ENCODE measurements at regions not wholly inside any gene's neighbourhood (a gene's known extent, or its start where the extent isn't known, plus 50 kb on each side); places are given as distances from the start of the nearest gene placed in this dataset.
"Not testable (repeated sequence)": the region's sequence is repeated elsewhere in the genome, so short reads cannot be mapped to it uniquely, and the experiment has no call there.

DNA sequence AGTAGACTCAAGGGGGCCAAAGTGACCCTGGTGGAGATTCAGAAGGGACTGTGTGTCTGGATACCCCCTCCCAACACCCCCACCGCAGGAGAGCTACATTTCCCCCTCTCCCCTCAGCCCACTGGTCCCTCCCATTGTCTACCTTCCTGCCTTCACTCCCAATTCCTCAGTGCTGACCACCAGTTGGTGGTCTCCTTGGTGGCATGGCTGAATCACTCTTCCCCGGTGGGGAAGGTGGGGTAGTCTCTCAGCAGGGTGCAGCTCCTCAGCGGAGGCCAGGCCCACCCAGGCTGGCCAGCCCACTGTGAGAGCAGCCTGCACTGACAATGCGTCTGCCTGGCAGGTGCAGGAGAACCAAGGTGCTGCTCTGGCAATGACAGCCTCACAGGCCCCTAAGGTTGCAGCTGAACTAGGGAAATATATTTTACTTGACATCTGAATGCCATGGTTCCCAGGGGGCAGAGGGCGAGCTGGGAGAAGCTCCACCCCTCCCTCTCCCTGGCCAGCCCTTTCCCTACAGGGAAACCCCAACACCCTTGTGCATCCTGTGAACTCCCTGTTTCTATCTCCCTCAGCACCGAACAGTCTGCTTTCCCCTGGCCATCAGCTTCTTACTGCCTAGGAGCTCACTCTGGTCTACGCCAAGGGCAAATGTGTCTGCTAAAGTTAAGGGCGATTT lies 62.6 kb upstream of the PAX8 start:
- DNase-seq (ENCODE audit: low read depth) = no peak

DNA sequence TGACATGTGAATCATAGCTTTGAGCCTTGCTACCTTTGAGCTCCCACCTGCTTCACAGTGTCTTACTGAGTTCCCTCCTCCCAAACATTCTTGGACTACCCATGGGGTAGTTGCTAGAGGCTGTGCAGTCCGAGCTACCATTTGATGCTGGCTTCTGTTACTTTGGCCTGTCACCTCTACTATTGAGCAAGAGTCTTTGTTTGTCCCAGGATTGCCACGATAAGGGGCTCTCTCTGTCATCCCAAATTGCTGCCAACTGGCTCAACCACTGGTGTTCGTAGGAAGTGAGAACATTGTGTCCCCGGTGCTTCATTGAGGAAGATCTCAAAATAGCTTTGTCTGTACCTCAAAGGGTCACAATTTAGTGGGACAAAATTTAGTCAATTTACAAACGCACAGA lies 59.1 kb upstream of the PAX8 start:
- DNase-seq (ENCODE audit: low read depth) = no peak

GRCh38 chr2:113336040-113336439 lies 57.3 kb upstream of the PAX8 start:
- not testable (repeated sequence) for DNase-seq (ENCODE audit: low read depth)

- DNase-seq (ENCODE audit: low read depth) = no peak
These were observed 55.4 kb upstream of the PAX8 start for GRCh38 chr2:113334147-113334546.

DNA sequence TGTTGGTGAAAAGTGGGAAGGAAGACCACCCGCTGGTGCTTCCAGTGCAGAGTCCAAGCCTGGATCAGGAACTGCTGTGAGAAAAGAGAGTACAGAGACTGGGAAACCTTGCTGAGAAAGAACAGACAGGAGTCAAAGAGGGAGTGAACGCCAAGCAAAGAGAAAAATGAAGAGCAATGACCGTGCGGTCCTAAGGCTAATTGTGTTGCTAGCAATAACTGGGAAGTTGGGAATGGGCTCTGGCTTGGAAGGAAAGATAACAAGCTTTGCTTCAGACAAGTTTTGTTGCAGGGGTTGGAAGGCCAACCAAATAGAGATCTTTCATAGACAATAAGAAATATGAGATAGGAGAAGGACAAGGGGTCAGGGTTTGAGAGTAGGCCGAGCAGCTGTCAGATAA lies 55.0 kb upstream of the PAX8 start:
- DNase-seq (ENCODE audit: low read depth) = not testable (repeated sequence)

DNA sequence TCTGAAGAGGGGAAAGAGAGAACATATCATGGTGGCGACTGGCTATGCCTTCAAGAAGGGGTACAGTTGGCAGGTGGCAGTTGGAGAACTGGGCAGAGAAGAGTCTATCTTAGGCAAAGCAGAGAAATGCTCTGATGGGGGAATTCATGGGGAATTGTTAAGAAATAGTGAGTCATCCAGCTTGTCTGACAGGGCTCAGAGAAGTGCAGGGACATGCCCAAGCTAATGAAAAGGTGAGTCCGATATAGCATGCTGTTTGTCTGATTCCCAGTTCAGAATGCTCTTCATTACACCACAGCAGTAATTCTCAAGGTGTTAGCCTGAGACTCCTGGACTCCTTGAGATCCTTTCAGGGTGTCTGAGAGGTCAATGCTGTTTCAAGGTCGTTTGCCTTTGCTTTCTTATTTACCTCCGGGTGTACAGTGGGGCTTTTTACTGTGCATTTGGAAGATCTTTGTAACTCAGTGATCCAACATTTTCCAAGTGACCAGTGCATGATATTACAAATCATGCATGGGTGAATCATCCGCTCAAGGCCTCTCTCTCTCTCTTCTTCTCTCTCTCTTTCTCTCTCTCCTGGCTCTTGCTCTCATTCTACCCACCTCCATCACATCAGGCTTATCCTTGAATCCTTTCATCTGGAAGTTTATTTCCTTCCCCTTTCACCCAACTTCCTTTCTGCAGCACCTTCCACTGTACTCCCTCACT lies 51.5 kb upstream of the PAX8 start:
- not testable (repeated sequence) for DNase-seq (ENCODE audit: low read depth)

DNA sequence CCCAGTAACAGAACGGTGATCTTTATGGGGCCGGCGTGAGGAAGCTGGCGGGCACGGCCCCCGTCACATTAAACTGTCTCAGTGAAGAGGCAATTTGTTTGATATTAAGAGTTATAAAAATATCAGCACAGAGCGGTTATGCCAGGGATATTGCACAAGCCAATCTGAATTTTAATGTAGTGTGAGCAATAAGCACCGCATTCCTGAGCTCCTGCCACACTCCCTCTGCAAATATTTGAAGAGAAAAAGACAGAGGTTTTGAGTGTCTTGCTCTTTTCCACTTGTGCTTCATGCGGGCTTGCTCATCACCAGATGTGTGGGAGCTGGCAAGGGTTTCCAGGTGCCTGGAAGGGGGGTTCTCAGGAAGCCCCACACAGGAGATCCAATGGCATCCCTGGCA lies 50.3 kb upstream of the PAX8 start:
- DNase-seq (ENCODE audit: low read depth) = peak; percentile 57

- peak; percentile 24 for DNase-seq (ENCODE audit: low read depth)
These were observed 49.9 kb upstream of the PAX8 start for GRCh38 chr2:113328572-113328971.
